Kidney epithelial cell (primary cell): ENCODE measurements at regions not wholly inside any gene's neighbourhood (a gene's known extent, or its start where the extent isn't known, plus 50 kb on each side); places are given as distances from the start of the nearest gene placed in this dataset.
A peak's percentile ranks its signal among the peaks of the same experiment; 100 is the strongest.

Experiments used
- DNase-seq: peaks from one replicate; pipeline ENCODE4 v3.0.0-alpha.2; 2010; ENCODE audit warnings: low read depth
- H3K27me3 ChIP-seq: 2 replicates; pipeline ENCODE4 v1.6.0; 2011; ENCODE audit warnings: low read length; ENCODE audit not compliant: control insufficient read depth, insufficient read depth
- H3K36me3 ChIP-seq: 2 replicates; pipeline ENCODE4 v1.5.1; 2011; ENCODE audit warnings: low read length; ENCODE audit not compliant: control insufficient read depth, insufficient read depth
- H3K4me3 ChIP-seq: 2 replicates; pipeline ENCODE4 v1.5.1; 2011; ENCODE audit warnings: low read depth, mild to moderate bottlenecking, control low read depth, low read length
- TF ChIP-seq, protein P1 (sequence below): IDR thresholded peaks from 2 replicates; pipeline ENCODE4 v1.5.1; 2011; ENCODE audit warnings: mild to moderate bottlenecking, moderate library complexity, low read length, control low read depth, inconsistent platforms; ENCODE audit not compliant: insufficient read depth, poor library complexity, severe bottlenecking

GRCh38 chr1:175888996-175889395 lies 145.6 kb upstream of the TNR start:
- TF ChIP-seq, protein P1, sequence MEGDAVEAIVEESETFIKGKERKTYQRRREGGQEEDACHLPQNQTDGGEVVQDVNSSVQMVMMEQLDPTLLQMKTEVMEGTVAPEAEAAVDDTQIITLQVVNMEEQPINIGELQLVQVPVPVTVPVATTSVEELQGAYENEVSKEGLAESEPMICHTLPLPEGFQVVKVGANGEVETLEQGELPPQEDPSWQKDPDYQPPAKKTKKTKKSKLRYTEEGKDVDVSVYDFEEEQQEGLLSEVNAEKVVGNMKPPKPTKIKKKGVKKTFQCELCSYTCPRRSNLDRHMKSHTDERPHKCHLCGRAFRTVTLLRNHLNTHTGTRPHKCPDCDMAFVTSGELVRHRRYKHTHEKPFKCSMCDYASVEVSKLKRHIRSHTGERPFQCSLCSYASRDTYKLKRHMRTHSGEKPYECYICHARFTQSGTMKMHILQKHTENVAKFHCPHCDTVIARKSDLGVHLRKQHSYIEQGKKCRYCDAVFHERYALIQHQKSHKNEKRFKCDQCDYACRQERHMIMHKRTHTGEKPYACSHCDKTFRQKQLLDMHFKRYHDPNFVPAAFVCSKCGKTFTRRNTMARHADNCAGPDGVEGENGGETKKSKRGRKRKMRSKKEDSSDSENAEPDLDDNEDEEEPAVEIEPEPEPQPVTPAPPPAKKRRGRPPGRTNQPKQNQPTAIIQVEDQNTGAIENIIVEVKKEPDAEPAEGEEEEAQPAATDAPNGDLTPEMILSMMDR = no peak
- H3K27me3 ChIP-seq = no peaks in the 10 kb centered on the region
- H3K36me3 ChIP-seq = no peaks in the 10 kb centered on the region
- no peak for DNase-seq
- no peak overlapping the region for H3K4me3 ChIP-seq

GRCh38 chr1:175887981-175888428 lies 144.6 kb upstream of the TNR start:
- H3K4me3 ChIP-seq = no peak overlapping the region
- DNase-seq = peak; percentile 2

GRCh38 chr1:175887521-175887920 lies 144.1 kb upstream of the TNR start:
- Histone ChIP-seq H3K36me3 (no peaks in the 10 kb centered on the region), H3K4me3 (no peak overlapping the region), H3K27me3 (no peaks in the 10 kb centered on the region)
- TF ChIP-seq, protein P1 = no peak
- DNase-seq = no peak

More at GRCh38 chr1:175887981-175888428, 144.6 kb upstream of the TNR start:
- Histone ChIP-seq H3K27me3 (no peaks in the 10 kb centered on the region), H3K36me3 (no peaks in the 10 kb centered on the region)
- TF ChIP-seq, protein P1 = peak; percentile 90

DNA sequence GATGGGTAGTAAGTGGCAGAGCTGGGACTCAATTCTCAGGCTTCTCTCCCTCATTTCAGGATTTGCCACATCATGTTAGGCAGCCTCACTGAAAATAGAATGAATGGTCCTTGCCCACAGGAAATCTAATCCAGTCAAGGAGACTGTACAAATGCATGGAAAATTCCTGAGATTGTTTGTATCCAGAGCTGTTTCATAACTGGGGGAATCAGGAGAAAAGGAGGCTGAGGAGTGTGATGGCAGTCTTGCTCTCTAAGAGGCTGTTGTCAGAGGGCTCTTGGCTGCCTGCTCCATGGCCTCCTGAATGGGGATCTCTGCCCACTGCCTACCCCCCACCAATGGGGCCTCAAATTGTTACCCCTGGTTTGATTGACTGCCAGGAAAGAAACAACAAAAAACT lies 141.9 kb upstream of the TNR start:
- H3K27me3 ChIP-seq = no peaks in the 10 kb centered on the region
- H3K4me3 ChIP-seq = no peak overlapping the region
- TF ChIP-seq, protein P1 = no peak
- DNase-seq = no peak
- no peaks in the 10 kb centered on the region for H3K36me3 ChIP-seq

DNA sequence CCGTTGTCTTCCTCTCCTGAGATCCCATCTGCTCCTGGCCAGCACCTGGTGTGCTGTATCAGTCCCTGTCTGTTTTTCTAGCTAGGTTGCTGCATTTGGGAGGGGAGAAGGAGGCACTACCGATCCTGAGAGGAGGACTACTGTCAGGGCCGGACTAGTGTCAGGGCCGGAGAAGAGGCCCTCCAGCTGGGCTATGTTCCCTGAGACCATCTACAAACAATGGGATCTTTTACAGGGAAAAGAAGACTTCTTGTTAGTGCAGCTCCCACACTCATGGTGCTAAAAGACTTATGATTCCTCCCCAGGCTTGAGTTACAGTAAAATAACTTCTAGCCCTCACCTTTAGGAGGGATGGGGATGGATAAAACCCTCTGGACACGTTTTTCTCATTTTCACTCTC lies 141.0 kb upstream of the TNR start:
- Histone ChIP-seq H3K4me3 (no peak overlapping the region), H3K36me3 (no peaks in the 10 kb centered on the region), H3K27me3 (no peaks in the 10 kb centered on the region)
- DNase-seq = no peak
- TF ChIP-seq, protein P1 = no peak

DNA sequence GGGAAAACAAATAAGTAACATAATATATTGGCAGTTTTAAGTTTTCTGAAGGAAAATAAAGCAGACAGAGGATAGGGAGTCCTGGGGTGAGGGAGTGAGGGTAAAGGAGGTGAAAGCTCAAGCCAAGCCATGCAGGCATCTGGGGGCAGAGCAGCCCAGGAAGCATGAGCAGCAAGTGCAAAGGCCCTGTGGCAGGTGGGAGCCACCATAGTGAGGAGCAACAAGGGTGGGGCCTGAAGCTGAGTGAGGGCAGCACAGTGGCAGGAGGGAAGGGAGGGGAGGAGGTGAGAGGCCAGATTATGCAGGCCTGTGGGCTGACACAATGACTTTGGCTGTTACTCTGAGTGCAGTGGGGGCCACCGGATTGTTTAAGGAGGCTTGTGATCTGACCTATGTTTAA lies 138.8 kb upstream of the TNR start:
- no peak for DNase-seq
- Histone ChIP-seq H3K27me3 (no peaks in the 10 kb centered on the region), H3K36me3 (no peaks in the 10 kb centered on the region), H3K4me3 (no peak overlapping the region)
- TF ChIP-seq, protein P1 = no peak
